ENCODE measurements at regions not wholly inside any gene's neighbourhood (a gene's known extent, or its start where the extent isn't known, plus 50 kb on each side); places are given as distances from the start of the nearest gene placed in this dataset.
"Not testable (repeated sequence)": the region's sequence is repeated elsewhere in the genome, so short reads cannot be mapped to it uniquely, and the experiment has no call there.

GRCh38 chr9:2396622-2397285 is 224.8 kb upstream of the VLDLR start:
- DNase-seq, result no peak

GRCh38 chr9:2397875-2398274 is 223.7 kb upstream of the VLDLR start:
- DNase-seq, result not testable (repeated sequence)

GRCh38 chr9:2401746-2402145 is 219.8 kb upstream of the VLDLR start:
- DNase-seq, result peak; percentile 64

DNA sequence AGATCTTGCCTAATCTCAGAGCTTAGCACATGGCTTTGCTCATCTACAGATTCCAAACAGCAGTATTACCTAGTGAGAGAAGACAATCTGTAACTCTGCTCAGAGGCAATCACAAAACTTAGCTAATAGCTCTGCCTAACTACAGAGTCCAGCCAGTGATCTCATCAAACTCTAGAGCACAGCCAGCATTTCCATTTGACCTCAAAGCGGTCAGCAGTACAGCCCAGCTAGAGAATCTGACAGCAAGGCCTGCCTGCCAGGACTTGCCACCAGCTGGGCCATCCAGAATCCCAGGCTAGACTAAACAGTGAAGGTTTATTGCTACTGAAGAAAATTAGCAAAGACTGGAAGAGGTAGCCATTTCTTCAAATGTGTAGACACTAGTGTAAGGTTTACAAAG is 217.9 kb upstream of the VLDLR start:
- no peak for DNase-seq

- DNase-seq, result no peak
These were observed 215.3 kb upstream of the VLDLR start for GRCh38 chr9:2406252-2406651.

DNA sequence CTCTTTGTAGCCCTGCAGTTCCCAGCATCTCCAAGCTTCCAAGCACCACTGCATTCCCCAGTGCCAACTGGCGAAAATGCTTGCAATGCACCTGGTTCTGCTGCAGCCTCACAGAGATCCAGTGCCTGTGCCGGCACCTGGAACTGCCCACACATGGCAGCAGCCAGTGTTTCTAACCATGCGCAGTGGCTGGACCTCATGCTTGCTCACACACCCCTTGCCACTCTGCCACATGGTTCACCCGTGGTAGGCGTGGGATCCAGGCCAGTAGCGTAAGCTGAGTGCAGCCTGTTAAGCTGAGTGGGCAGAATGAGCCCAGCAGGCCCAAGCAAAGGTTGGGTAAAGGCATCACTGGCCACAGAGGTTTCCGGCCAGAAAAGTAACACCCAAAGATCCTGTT is 214.1 kb upstream of the VLDLR start:
- no peak for DNase-seq

DNA sequence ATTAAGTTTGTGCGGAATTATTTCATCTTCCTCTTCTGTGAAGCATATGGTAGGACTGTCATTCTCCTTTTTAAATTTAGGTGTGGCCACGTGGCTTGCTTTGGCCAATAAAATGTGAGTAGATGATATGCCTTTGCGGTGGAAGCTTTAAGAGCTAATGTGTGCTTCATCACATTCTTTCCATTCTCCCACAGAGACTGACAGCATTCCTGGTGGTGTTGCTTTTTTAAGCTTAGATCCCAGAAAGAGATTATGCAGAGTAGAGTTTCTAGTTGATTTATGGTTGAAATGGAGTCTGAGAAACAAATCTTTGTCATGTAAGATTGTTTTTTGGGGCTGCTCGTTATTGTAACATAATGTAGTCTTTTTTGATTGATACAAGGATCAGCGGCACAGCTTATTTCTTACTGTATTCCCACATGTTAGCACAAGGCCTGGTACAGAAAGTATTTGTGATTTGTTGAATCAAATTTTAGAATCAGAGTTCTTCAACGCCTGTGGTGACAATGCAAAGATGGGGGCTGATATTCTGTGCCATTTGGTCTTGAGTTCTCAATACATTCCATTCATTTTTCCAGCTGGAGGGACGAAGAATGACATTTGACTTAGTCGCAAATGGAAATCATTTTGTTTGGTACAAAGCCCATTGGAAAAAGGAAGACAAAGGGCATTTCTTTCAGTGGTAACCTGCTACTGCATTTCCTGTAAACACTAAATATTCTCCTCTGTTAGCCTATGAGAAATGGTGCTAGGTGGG is 209.9 kb upstream of the VLDLR start:
- DNase-seq, result peak; percentile 93

GRCh38 chr9:2413160-2413805 is 208.3 kb upstream of the VLDLR start:
- peak; percentile 18 for DNase-seq

- DNase-seq, result peak; percentile 49
These were observed 207.1 kb upstream of the VLDLR start for GRCh38 chr9:2414465-2414864.

DNA sequence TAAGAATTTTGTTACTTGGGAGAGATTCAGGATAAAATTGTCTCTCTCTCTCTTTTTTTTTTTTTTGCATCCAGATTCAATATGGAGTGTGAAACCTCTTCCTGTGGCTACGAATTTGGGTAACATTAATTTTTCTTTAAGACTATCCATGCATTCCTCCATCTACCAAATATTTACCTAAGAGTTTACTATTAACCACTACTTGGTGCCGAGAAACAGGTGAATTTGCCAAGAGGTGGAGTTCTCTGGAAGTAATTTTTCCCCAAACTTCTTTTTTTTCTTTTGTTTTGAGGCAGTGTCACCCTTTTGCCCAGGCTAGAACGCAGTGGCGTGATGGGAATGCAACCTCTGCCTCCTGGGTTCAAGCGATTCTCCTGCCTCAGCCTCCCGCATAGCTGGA is 206.3 kb upstream of the VLDLR start:
- DNase-seq, result no peak

GRCh38 chr9:2417730-2418129 is 203.9 kb upstream of the VLDLR start:
- DNase-seq, result no peak

DNA sequence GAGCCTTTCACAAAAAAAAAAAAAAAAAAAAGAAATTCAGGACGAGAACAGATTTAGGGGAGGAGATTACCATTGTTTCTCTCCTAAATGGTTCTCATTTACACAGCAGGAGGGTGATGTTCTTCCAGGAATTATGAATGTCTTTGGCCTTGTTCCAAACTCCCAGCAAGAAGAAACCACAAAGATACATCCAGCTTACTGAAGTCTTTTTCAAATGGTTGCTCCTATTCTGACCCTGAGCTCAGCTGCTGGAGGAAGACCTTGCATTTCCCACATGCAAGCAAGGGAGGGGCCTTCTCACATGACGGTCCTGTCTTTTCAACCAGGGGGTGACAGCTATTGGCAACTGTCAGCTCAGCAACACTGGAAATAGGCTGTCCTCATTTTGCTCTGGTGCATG is 203.0 kb upstream of the VLDLR start:
- DNase-seq, result peak; percentile 93

DNA sequence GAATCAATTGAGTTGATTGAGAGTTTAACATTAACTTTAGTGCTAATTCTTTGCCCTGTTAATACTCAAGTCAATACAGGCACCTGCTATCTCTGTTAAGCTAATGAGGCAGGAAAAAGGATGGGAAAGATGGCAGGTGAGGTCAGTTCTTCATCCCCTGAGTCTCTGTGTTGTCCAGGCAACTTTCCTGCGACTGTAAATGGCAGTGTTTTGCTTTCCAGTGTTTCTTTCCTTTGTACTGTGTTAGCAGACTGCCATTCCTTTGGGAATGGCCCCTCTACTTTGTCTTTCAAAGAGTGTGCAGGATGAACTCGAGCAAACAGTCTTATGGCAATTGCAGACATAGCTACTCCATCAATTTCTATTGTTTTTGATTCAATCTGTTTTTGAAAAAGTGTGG is 202.2 kb upstream of the VLDLR start:
- DNase-seq, result no peak

DNA sequence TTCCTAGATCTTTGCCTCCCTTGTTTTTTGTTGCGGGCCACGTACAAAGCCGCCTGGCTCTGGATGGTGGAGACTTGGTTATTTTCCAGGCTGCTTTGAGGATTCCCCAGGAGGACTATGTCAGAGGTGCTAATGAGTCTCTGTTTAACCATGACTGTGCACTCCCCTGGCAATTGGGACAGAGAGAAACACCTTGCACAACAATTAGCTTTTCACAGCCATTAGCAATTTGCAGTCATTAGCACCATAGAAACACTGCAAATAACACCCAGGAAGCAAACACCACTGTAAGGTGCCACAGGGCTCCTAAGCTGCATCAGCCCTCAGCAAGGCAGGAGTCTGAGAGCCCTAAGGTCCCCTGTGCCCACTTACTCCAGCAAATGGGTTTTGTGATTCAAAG is 201.0 kb upstream of the VLDLR start:
- DNase-seq, result no peak

DNA sequence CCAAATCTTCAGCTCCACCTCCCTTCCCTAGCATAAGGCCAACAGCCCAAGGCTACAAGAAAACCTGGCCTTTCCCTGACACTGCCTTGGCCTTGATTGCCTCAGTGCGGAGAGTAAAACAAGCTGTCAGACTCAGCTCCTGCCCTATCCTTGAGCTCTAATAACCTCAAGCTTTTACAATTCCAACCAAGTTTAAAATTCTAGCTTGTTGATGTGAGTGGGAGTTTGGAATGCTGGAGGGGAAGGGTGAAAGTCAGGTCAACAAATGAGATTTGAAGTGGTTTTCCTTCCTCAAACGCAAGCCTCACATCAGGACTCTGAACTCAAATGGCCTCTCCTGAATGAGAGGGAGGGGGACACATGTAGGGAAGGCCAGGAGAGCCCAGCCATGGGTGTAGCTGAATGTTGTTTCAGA is 197.0 kb upstream of the VLDLR start:
- DNase-seq, result no peak

DNA sequence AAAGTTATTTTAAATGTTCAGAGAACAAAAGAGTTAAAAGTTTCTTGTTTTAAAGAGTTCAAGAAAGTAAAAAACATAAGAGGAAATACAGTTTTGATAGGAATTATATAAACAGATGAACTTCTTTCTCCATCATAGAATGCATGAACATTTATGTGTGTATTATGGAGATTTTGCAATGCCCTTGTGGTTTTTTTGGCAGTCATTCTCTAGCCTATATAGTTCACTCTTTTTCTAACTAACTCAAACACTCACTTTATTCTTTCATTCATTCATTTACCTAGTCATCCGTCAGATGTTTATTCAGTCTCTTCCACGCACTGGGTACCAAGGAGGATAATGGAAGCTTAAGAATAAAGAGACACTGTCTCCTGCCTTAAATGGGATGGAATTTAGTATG is 195.9 kb upstream of the VLDLR start:
- DNase-seq, result no peak

DNA sequence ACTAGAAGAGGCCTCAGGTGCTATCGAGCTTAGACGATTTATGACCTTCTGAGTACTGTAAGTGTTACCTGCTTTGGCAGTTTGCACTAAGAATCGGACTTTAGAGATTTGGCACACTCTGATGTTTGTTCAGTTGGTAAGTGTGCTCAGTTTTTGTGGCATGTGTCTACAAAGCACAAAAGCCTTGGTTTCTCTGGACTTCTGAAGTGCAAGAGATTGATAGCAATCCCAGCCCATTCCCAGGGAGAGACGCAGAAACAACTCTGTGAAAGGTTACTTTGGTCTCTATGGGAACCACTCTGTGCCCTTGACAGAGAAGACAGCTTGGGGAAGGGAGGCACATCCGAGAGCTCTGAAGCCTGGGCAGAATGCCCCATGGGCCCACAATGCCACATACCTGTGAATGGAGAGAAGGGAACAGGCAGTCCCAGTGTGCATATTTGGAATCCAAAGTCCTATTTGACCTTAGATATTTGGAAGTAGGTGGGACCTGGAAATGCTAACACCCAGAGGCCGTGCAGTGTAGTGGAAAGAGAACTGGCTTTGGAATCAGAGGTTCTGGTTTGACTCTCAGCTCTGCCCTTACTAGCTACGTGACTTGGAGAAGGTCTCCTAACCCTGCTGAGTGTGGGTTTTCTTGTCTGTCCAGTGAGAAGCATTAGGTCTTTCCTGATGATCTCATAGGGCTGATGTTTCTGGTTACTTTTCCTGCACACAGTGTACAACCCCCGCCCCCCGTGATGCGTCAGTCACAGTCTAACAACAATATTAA is 194.3 kb upstream of the VLDLR start:
- DNase-seq, result peak; percentile 34

GRCh38 chr9:2439957-2440356 is 181.6 kb upstream of the VLDLR start:
- DNase-seq, result no peak

DNA sequence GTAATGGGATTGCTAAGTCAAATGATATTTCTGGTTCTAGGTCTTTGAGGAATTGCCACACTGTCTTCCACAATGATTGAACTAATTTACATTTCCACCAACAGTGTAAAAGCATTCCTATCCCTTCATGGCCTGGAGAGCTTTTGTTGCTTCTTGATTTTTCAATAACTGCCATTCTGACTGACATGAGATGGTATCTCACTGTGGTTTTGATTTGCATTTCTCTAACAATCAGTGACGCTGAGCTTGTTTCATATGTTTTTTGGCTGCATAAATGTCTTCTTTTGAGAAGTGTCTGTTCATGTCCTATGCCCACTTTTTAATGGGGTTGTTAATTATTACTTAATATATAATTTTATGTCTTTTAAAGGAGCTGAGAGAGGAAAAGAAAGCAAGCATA is 177.7 kb upstream of the VLDLR start:
- not testable (repeated sequence) for DNase-seq

GRCh38 chr9:2448193-2448738 is 173.3 kb upstream of the VLDLR start:
- DNase-seq, result no peak

DNA sequence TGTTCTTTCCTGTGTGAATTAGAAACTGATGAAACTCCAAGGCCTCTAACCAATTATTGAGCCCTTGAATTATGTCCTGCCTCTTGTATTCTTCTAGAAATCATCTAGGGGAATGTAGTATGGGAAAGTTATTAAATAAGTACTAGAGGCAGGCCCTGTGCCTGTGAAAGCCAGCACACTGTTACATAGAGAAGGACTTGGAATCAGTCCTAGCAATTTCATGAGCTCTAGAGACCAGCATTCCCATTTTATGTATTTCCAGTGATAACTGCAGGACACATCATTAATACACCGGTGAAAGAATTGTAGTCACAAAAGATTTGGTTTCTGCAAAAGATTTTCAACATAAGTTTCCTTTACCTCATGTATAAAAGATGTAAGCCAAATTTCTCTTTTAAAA is 168.5 kb upstream of the VLDLR start:
- no peak for DNase-seq

GRCh38 chr9:2453701-2454100 is 167.9 kb upstream of the VLDLR start:
- DNase-seq, result no peak

GRCh38 chr9:2459756-2460155 is 161.8 kb upstream of the VLDLR start:
- no peak for DNase-seq
